GM13977 (cell line): ENCODE measurements at regions not wholly inside any gene's neighbourhood (a gene's known extent, or its start where the extent isn't known, plus 50 kb on each side); places are given as distances from the start of the nearest gene placed in this dataset.

Experiments used
- DNase-seq: peaks from one replicate; pipeline ENCODE4 v3.0.0; 2012; ENCODE audit warnings: low spot score
- in situ Hi-C: fragments of 300-500 bp; cut with MboI; formaldehyde crosslinking; loops from one replicate; pipeline ENCODE4 v1.12.0; 2022; ENCODE audit warnings: low sequenced_read_pairs, low pct_unique_long_range_greater_than_20kb, mixed read lengths, inconsistent platforms; ENCODE audit not compliant: unreplicated experiment
- TF ChIP-seq, protein P1 (sequence below): IDR thresholded peaks from 2 replicates; pipeline ENCODE4 v1.5.1; 2012; ENCODE audit warnings: mild to moderate bottlenecking, control low read depth; ENCODE audit not compliant: insufficient read depth; ENCODE audit errors: extremely low read depth, missing control alignments

DNA sequence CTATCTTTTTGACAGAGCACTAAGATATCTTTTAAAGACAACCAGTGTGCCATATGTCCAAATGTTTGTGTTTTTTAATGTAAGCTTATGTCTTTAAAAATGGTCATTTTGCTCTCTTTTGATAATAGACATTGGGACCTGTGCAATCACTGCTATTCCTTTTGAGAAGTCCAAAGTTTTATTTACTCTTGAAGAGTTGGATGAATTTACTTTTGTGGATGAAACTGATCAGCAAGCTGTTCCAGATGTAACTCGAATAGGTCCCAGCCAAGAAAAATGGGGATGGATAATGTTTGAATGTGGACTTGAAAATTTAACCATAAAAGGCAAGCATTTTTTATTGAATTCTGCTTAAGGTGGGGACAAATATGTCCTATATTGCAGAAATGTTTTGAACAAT lies 97.2 kb downstream of the BLTP1 start:
- TF ChIP-seq, protein P1, sequence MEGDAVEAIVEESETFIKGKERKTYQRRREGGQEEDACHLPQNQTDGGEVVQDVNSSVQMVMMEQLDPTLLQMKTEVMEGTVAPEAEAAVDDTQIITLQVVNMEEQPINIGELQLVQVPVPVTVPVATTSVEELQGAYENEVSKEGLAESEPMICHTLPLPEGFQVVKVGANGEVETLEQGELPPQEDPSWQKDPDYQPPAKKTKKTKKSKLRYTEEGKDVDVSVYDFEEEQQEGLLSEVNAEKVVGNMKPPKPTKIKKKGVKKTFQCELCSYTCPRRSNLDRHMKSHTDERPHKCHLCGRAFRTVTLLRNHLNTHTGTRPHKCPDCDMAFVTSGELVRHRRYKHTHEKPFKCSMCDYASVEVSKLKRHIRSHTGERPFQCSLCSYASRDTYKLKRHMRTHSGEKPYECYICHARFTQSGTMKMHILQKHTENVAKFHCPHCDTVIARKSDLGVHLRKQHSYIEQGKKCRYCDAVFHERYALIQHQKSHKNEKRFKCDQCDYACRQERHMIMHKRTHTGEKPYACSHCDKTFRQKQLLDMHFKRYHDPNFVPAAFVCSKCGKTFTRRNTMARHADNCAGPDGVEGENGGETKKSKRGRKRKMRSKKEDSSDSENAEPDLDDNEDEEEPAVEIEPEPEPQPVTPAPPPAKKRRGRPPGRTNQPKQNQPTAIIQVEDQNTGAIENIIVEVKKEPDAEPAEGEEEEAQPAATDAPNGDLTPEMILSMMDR = no peak
- in situ Hi-C loops = no loop called here

DNA sequence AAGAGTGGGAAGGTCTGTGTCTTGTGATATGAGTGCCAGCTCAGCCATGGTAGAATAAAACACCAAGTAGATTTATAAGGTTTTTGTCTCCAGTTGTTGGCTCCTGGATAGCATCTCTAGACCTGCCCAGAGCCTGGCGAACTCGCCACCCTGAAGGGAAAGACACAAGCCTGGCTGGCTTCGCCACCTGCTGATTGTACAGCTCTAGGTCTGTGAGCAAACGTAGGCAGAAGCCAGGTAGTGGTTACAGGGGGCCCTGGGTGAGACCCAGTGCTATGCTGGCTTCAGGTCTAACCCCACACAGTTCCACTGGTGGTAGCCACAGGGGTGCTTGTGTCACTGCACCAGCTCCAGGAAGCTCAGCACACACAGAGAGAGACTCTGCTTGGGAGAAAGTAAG lies 100.5 kb downstream of the BLTP1 start:
- in situ Hi-C loops = no loop called here

More for the DNA sequence above, 97.2 kb downstream of the BLTP1 start:
- no peak for DNase-seq

DNA sequence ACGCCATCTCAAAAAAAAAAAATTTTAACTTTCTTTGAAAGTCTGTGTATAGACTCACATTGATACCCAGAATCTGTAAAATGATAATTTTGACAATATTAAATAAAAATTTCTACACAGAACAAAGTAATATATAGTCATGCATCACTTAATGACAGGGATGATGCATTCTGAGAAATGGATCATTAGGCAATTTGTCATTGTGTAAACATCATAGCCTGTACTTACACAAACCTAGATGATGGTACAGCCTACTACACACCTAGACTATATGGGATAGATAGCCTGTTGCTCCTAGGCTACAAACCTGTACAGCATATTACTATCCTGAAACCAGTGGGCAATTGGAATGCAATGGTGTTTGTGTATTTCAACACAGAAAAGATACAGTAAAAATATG lies 107.7 kb downstream of the BLTP1 start:
- in situ Hi-C loops = no loop called here
- no peak for DNase-seq
- TF ChIP-seq, protein P1 = no peak

More for the DNA sequence above, 100.5 kb downstream of the BLTP1 start:
- no peak for DNase-seq
- TF ChIP-seq, protein P1 = no peak

DNA sequence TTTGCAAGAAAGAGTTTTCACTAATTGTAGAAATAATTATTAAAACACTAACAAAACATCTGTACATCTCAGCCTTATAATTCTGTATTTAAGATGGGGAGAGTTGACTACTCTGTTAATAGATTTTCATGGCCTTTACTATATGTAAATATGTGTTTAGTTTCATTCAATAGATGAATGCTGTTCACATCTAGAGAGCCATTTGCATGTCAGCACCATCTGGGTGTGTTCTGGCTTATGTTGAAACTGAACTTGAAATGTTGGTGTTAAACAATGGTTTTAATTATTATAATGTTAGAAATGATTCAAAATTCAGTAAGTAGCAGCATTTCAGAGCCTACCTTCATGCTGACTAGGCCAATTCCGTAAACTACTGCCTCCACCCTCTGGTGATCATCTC lies 102.5 kb upstream of the ADAD1 start:
- in situ Hi-C loops = no loop called here
- TF ChIP-seq, protein P1 = no peak
- DNase-seq = no peak

DNA sequence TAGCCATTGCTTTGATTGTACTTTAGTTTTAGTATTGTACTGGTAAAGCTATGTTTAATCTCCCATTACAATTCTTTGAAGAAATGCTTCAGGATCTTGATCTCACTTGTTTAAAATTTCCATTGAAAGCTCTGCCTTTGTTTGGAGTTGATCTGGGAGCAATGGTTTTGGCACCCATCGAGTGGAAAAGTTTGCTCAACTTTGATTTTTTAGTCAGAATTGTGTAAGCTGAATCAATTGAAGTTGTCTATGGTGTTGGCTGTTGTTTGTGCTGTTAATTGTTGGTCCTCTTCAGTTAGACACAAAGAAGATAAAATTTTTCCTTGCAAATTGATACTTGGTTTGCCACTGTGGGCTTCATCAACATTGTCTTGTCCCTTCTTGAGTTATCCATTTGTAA lies 99.8 kb upstream of the ADAD1 start:
- in situ Hi-C loops = no loop called here
- DNase-seq = no peak
- TF ChIP-seq, protein P1 = no peak

DNA sequence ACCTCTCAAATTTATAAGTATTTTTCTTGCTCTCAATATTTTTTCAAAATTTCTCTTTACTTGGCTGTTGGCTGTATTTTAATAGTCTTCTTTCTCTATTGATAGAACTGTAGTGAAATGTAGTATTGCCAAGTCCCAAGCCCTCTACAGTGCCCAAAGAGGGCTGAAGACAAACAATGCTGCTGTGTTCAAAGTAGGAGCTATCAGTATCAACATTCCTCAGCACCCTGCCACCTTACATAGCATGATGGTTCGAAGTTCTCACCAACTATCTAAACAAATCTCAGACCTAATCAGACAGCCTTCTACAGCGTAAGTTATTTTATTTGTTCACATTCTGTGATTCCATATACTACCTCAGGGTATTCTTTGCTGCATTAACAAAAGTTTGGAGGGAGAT lies 99.1 kb upstream of the ADAD1 start:
- TF ChIP-seq, protein P1 = no peak
- DNase-seq = no peak

DNA sequence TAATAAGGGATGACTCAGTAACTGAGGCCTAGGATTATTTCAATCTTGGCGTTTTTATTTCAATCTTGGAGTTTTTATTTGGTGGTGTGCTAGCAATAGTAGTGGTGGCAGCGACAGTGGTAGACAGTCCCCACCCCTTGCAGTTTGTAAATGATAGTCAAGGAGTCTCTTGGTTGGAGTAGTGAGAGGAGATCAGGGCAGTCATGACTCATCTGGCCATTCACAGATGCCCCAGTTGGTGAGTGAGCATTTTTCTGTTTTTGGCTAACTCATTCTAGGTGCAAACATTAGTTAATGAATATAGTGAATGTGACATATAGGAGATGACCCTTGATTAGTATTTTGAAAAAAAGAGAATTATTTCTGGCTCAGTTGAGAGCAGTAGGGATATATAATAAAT lies 93.5 kb upstream of the ADAD1 start:
- in situ Hi-C loops = no loop called here
- no peak for DNase-seq
- TF ChIP-seq, protein P1 = no peak

More for the DNA sequence above, 99.1 kb upstream of the ADAD1 start:
- in situ Hi-C loops = no loop called here
